HepG2 (cell line): ENCODE measurements at regions not wholly inside any gene's neighbourhood (a gene's known extent, or its start where the extent isn't known, plus 50 kb on each side); places are given as distances from the start of the nearest gene placed in this dataset.

Experiments
- ISL2 ChIP-seq: sonication (generic); formaldehyde crosslinking; IDR thresholded peaks from 2 replicates; pipeline ENCODE4 v1.5.0; 2020; ENCODE audit warnings: missing genetic modification reagents
- KAT2B ChIP-seq: fragments of 150-350 bp; IDR thresholded peaks from 2 replicates; pipeline ENCODE4 v1.6.1; 2014; ENCODE audit warnings: low read depth, low read length, borderline replicate concordance
- ONECUT2 ChIP-seq: sonication (generic); formaldehyde crosslinking; IDR thresholded peaks from 2 replicates; pipeline ENCODE4 v1.4.0; 2020; ENCODE audit warnings: missing genetic modification reagents
- ZNF597 ChIP-seq: sonication (generic); formaldehyde crosslinking; IDR thresholded peaks from 2 replicates; pipeline ENCODE4 v1.5.0; 2020; ENCODE audit warnings: missing genetic modification reagents
- ZNF687 ChIP-seq: sonication (generic); formaldehyde crosslinking; IDR thresholded peaks from 2 replicates; pipeline ENCODE4 v1.5.1; 2020; ENCODE audit warnings: mild to moderate bottlenecking, missing genetic modification reagents, moderate library complexity
- ZNF800 ChIP-seq: sonication (generic); formaldehyde crosslinking; IDR thresholded peaks from 2 replicates; pipeline ENCODE4 v1.4.0; 2020; ENCODE audit warnings: missing genetic modification reagents
- TF ChIP-seq, protein P1 (sequence below): sonication (generic); formaldehyde crosslinking; IDR thresholded peaks from 2 replicates; pipeline ENCODE4 v1.5.0; 2020; ENCODE audit warnings: mild to moderate bottlenecking, missing genetic modification reagents
- TF ChIP-seq, protein P2 (sequence below): sonication (generic); formaldehyde crosslinking; IDR thresholded peaks from 2 replicates; pipeline ENCODE4 v1.5.0; 2020; ENCODE audit warnings: mild to moderate bottlenecking, missing genetic modification reagents, borderline replicate concordance
- TF ChIP-seq, protein P3 (sequence below): sonication (generic); IDR thresholded peaks from 2 replicates; pipeline ENCODE4 v1.6.1; 2016; ENCODE audit warnings: low read depth, borderline replicate concordance

- TF ChIP-seq ZNF687 (CRISPR knock-in tag) (peak; percentile 72), ZNF597 (CRISPR knock-in tag) (no peak), ZNF800 (CRISPR knock-in tag) (no peak), KAT2B (no peak), ONECUT2 (no peak), ISL2 (CRISPR knock-in tag) (no peak)
- TF ChIP-seq, protein P1, sequence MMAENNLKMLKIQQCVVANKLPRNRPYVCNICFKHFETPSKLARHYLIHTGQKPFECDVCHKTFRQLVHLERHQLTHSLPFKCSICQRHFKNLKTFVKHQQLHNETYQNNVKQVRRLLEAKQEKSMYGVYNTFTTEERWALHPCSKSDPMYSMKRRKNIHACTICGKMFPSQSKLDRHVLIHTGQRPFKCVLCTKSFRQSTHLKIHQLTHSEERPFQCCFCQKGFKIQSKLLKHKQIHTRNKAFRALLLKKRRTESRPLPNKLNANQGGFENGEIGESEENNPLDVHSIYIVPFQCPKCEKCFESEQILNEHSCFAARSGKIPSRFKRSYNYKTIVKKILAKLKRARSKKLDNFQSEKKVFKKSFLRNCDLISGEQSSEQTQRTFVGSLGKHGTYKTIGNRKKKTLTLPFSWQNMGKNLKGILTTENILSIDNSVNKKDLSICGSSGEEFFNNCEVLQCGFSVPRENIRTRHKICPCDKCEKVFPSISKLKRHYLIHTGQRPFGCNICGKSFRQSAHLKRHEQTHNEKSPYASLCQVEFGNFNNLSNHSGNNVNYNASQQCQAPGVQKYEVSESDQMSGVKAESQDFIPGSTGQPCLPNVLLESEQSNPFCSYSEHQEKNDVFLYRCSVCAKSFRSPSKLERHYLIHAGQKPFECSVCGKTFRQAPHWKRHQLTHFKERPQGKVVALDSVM (CRISPR knock-in tag): no peak
- TF ChIP-seq, protein P2, sequence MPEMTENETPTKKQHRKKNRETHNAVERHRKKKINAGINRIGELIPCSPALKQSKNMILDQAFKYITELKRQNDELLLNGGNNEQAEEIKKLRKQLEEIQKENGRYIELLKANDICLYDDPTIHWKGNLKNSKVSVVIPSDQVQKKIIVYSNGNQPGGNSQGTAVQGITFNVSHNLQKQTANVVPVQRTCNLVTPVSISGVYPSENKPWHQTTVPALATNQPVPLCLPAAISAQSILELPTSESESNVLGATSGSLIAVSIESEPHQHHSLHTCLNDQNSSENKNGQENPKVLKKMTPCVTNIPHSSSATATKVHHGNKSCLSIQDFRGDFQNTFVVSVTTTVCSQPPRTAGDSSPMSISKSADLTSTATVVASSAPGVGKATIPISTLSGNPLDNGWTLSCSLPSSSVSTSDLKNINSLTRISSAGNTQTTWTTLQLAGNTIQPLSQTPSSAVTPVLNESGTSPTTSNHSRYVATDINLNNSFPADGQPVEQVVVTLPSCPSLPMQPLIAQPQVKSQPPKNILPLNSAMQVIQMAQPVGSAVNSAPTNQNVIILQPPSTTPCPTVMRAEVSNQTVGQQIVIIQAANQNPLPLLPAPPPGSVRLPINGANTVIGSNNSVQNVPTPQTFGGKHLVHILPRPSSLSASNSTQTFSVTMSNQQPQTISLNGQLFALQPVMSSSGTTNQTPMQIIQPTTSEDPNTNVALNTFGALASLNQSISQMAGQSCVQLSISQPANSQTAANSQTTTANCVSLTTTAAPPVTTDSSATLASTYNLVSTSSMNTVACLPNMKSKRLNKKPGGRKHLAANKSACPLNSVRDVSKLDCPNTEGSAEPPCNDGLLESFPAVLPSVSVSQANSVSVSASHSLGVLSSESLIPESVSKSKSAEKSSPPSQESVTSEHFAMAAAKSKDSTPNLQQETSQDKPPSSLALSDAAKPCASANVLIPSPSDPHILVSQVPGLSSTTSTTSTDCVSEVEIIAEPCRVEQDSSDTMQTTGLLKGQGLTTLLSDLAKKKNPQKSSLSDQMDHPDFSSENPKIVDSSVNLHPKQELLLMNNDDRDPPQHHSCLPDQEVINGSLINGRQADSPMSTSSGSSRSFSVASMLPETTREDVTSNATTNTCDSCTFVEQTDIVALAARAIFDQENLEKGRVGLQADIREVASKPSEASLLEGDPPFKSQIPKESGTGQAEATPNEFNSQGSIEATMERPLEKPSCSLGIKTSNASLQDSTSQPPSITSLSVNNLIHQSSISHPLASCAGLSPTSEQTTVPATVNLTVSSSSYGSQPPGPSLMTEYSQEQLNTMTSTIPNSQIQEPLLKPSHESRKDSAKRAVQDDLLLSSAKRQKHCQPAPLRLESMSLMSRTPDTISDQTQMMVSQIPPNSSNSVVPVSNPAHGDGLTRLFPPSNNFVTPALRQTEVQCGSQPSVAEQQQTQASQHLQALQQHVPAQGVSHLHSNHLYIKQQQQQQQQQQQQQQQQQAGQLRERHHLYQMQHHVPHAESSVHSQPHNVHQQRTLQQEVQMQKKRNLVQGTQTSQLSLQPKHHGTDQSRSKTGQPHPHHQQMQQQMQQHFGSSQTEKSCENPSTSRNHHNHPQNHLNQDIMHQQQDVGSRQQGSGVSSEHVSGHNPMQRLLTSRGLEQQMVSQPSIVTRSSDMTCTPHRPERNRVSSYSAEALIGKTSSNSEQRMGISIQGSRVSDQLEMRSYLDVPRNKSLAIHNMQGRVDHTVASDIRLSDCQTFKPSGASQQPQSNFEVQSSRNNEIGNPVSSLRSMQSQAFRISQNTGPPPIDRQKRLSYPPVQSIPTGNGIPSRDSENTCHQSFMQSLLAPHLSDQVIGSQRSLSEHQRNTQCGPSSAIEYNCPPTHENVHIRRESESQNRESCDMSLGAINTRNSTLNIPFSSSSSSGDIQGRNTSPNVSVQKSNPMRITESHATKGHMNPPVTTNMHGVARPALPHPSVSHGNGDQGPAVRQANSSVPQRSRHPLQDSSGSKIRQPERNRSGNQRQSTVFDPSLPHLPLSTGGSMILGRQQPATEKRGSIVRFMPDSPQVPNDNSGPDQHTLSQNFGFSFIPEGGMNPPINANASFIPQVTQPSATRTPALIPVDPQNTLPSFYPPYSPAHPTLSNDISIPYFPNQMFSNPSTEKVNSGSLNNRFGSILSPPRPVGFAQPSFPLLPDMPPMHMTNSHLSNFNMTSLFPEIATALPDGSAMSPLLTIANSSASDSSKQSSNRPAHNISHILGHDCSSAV: no peak
- TF ChIP-seq, protein P3, sequence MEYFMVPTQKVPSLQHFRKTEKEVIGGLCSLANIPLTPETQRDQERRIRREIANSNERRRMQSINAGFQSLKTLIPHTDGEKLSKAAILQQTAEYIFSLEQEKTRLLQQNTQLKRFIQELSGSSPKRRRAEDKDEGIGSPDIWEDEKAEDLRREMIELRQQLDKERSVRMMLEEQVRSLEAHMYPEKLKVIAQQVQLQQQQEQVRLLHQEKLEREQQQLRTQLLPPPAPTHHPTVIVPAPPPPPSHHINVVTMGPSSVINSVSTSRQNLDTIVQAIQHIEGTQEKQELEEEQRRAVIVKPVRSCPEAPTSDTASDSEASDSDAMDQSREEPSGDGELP: no peak
Observed at GRCh38 chr4:3385711-3386420, 55.9 kb upstream of the HGFAC start (continued).
